Transverse colon (tissue), 4 donors: ENCODE measurements at regions not wholly inside any gene's neighbourhood (a gene's known extent, or its start where the extent isn't known, plus 50 kb on each side); places are given as distances from the start of the nearest gene placed in this dataset.

Source experiments
- CTCF ChIP-seq, 5 experiments: fragments of 200-600 bp in 3 of 5; fragments of 450-650 bp in 2 of 5; sonication (generic) in 3 of 5; IDR thresholded peaks; 1 replicate in 2 of 5; 2 replicates in 3 of 5; pipeline ENCODE4 v1.5.1; 2016 to 2017; ENCODE audit warnings: antibody characterized with exemption in 5 of 5, inconsistent platforms in 3 of 5, mild to moderate bottlenecking in 2 of 5, moderate library complexity in 1 of 5
- POLR2A ChIP-seq: fragments of 450-650 bp; IDR thresholded peaks from one replicate; pipeline ENCODE4 v1.6.1; 2016; ENCODE audit warnings: antibody characterized with exemption, mild to moderate bottlenecking, moderate library complexity
- POLR2AphosphoS5 ChIP-seq, 3 donors: sonication (generic); formaldehyde crosslinking; IDR thresholded peaks; one replicate each; pipeline ENCODE4 v1.6.1; 2016; ENCODE audit warnings: antibody characterized with exemption in 3 of 3

- no peak for TF ChIP-seq CTCF (IDR thresholded peaks at IDR 0.05)
- no peak for TF ChIP-seq POLR2A
- TF ChIP-seq POLR2AphosphoS5 (IDR thresholded peaks at IDR 0.05), result no peak
Observed at GRCh38 chr11:8756201-8756600, 73.6 kb downstream of the RPL27A start.
